AG09309 (cell line): ENCODE measurements at regions not wholly inside any gene's neighbourhood (a gene's known extent, or its start where the extent isn't known, plus 50 kb on each side); places are given as distances from the start of the nearest gene placed in this dataset.

Experiments
- DNase-seq: peaks from one replicate; pipeline ENCODE4 v3.0.0-alpha.2; 2010; ENCODE audit warnings: low read depth
- H3K4me3 ChIP-seq: 2 replicates; pipeline ENCODE4 v1.5.1; 2011; ENCODE audit warnings: mild to moderate bottlenecking, low read depth, low read length, moderate library complexity; ENCODE audit not compliant: control insufficient read depth
- TF ChIP-seq, protein P1 (sequence below): IDR thresholded peaks from 2 replicates; pipeline ENCODE4 v1.5.1; 2011; ENCODE audit warnings: mild to moderate bottlenecking, low read depth, low read length, inconsistent platforms; ENCODE audit not compliant: insufficient read depth, control insufficient read depth; ENCODE audit errors: missing control alignments

GRCh38 chr4:11182586-11183355 lies 245.9 kb downstream of the HS3ST1 start:
- DNase-seq, result no peak
- H3K4me3 ChIP-seq, result no peak overlapping the region
- TF ChIP-seq, protein P1, sequence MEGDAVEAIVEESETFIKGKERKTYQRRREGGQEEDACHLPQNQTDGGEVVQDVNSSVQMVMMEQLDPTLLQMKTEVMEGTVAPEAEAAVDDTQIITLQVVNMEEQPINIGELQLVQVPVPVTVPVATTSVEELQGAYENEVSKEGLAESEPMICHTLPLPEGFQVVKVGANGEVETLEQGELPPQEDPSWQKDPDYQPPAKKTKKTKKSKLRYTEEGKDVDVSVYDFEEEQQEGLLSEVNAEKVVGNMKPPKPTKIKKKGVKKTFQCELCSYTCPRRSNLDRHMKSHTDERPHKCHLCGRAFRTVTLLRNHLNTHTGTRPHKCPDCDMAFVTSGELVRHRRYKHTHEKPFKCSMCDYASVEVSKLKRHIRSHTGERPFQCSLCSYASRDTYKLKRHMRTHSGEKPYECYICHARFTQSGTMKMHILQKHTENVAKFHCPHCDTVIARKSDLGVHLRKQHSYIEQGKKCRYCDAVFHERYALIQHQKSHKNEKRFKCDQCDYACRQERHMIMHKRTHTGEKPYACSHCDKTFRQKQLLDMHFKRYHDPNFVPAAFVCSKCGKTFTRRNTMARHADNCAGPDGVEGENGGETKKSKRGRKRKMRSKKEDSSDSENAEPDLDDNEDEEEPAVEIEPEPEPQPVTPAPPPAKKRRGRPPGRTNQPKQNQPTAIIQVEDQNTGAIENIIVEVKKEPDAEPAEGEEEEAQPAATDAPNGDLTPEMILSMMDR, result no peak

DNA sequence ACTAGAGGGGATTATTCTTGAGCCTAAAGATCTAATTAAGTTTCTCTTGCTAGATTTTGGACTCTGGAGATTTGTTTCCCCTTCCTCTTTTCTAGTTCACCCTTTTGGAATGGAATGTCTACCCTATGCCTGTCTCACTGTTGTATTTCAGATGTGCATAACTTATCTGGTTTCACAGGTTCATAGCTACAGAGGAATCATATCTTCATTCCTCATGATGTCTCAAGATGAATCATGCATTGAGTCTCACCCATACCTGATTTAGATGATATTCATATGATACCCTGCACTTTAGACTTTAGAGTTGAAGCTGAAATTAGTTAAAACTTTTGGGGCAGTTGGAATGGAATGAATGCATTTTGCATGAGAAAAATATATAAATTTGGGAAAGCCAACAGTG lies 246.7 kb downstream of the HS3ST1 start:
- TF ChIP-seq, protein P1, result no peak
- no peak for DNase-seq
- H3K4me3 ChIP-seq, result no peak overlapping the region

GRCh38 chr4:11179796-11180195 lies 248.9 kb downstream of the HS3ST1 start:
- TF ChIP-seq, protein P1, result no peak
- no peak for DNase-seq

GRCh38 chr4:11178433-11178832 lies 250.3 kb downstream of the HS3ST1 start:
- no peak overlapping the region for H3K4me3 ChIP-seq
- TF ChIP-seq, protein P1, result no peak
- no peak for DNase-seq

More at GRCh38 chr4:11179796-11180195, 248.9 kb downstream of the HS3ST1 start:
- H3K4me3 ChIP-seq, result no peak overlapping the region

DNA sequence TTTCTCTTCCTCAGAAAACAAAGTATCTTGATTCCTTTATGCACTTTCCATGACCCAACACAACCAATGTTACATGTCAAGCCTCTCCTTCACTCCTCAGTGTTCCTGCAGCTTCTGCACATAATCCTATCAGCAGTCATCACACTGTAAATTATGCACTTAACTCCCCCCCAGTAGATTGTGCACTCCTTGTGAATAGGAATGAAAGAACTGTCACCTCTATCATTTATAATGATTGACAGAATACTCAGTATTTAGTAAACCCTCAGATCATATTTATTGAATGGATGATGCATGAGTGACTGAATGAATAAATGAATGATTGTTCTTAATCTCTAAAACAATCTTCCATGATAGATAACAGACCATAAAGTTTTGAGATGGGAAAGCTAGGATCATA lies 253.3 kb downstream of the HS3ST1 start:
- DNase-seq, result no peak
- H3K4me3 ChIP-seq, result no peak overlapping the region
- TF ChIP-seq, protein P1, result no peak

DNA sequence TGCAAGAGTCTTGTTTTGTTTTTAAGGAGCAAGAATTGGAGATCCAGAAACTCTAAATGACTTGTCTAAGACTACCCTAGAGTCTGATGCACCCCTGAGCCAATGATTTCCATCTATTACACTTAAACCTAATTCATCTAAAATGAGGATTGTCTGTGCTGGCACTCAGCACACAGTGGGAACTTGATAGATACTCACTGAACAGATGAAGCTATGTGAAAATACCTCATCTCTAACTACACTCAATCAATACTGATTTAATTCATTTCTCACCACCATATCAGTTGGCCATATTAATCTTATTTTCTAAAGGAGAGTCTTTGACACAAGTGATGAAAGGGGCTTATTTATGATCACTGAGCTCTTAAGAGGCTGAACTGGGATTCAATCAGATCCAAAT lies 262.1 kb downstream of the HS3ST1 start:
- TF ChIP-seq, protein P1, result no peak
- DNase-seq, result no peak
- no peak overlapping the region for H3K4me3 ChIP-seq

DNA sequence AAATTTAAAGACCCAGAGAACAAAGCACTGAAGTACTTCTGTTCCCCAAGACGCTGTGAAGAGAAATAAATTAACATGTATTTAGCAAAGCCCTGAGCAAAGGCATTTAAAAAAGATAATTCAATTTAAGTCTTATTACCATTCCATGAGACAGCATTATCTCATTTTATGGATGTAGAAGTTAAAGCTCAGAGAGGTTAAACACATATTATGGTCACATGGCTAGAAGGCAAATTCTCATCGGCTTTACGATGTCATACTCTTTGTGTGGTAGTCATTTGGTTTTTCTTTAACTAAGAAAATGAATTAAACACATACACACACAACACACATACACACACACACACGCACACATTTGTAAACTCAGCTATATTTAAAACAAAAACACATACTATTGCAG lies 262.7 kb downstream of the HS3ST1 start:
- DNase-seq, result no peak
- H3K4me3 ChIP-seq, result no peak overlapping the region
- TF ChIP-seq, protein P1, result no peak
